GM12892 (cell line): ENCODE measurements at regions not wholly inside any gene's neighbourhood (a gene's known extent, or its start where the extent isn't known, plus 50 kb on each side); places are given as distances from the start of the nearest gene placed in this dataset.

ENCODE experiments used
- DNase-seq: peaks from one replicate; pipeline ENCODE4 v3.0.0; 2011; ENCODE audit not compliant: insufficient read length
- FAIRE-seq: peaks from 2 replicates; lab custom pipeline; 2011; peaks lifted over from hg19 to GRCh38; lab: Jason Lieb, UNC
- POLR2A ChIP-seq: IDR thresholded peaks from 2 replicates; pipeline ENCODE4 v1.6.1; 2011; ENCODE audit warnings: low read depth, low read length, control low read depth
- POLR2AphosphoS5 ChIP-seq: IDR thresholded peaks from 2 replicates; pipeline ENCODE4 v1.6.1; 2011; ENCODE audit warnings: low read depth, low read length, control low read depth
- TAF1 ChIP-seq: IDR thresholded peaks from 2 replicates; pipeline ENCODE4 v1.6.1; 2011; ENCODE audit warnings: low read depth, mild to moderate bottlenecking, control low read depth, low read length, borderline replicate concordance

DNA sequence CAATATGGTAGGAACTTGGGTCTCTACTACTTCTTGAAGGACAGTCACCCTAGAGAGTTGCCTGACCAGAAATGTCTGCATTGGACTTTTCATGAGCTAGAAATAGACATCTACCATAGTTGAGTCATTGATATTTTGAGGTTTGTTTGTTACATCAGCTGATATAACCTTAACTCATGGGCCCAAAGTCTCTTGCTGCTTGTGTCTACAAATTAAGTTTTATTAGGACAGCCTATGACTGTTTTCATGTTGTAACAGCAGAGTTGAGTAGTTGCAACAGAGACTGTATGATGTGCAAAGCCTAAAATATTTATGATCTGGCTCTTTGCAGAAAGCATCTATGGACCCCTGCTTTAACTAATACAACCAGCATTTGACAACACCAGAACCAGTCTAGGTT lies 155.3 kb downstream of the MIAT start:
- DNase-seq = no peak
- no peak for FAIRE-seq
- no peak for TF ChIP-seq POLR2A
- TF ChIP-seq POLR2AphosphoS5 = no peak
- no peak for TF ChIP-seq TAF1

DNA sequence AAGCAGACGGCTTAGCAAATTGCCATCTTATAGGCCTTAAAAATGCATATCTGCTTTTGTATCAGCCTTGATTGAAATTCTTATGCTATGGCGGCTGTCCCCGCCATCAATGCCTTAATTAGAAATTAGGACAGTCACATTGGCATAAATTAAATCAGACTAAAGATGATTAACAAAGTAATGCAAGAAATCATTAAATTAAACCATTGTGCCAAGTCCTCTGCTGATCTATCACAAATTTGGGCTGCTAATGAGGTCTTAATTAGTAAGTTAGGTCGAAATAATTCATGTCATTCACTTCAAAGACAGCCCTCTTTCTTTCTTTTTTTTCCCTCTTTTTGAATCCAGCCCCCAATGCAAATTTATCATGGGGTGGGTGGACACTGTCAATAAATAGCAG lies 159.3 kb downstream of the MIAT start:
- DNase-seq (no peak), FAIRE-seq (no peak)
- no peak for TF ChIP-seq TAF1
- no peak for TF ChIP-seq POLR2A
- TF ChIP-seq POLR2AphosphoS5 = no peak

DNA sequence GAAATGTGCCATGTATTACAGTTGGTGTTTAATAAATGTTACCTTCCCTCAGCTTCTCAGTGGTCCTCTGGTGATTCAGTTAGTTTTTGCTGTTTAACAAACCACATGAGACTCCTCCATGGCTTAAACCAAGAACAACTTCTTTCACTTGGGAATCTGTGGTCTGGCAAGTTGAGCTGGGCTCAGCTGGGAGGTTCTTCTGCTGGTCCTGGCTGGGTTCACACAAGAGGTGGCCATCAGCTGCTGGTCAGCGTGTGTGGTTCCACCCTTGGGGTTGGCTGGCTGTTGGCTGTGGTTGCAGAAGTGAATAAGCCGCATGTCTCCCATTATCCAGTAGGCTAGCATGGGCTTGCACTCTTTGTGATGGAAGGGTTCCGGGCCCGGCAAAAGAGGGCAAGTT lies 160.5 kb downstream of the MIAT start:
- FAIRE-seq = no peak
- TF ChIP-seq POLR2A (no peak), TAF1 (no peak), POLR2AphosphoS5 (no peak)
- no peak for DNase-seq

DNA sequence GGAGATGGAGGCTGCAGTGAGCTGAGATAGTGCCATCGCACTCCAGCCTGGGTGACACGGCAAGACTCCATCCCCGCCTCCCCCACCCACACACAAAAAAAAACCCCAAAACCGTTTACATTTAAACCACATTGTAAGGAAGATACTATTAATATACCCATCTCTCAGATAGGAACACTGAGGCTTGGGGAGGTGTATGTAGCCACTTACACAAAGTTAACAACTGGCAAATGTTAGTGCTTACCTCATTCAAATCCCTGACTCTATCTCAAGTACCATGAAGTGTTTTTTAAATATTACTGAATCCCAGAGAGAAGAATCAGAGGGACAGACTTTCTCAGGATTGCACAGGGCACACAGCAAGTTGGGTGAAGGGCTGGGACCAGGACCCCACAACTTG lies 164.5 kb downstream of the MIAT start:
- TF ChIP-seq TAF1 (no peak), POLR2AphosphoS5 (no peak), POLR2A (no peak)
- no peak for FAIRE-seq
- DNase-seq = no peak

DNA sequence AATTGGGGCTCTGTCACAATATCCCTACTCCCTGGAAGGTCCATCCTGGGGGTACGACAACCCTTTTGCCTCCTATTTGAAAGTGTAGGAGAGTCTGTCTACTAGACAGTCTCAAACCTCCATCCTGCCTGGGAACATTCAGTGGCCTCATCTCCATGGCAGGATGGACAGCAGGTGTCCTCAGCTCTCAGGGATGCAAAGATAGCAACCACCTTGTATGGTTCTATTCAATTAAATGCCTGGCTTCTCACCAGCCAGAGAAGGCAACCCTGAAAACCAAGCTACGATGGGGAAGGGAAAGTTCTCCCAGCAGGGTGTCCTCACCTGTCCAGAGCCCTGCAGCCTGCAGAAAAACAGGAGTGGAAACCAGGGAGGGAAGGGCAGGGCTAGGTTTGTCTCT lies 164.9 kb downstream of the MIAT start:
- no peak for FAIRE-seq

DNA sequence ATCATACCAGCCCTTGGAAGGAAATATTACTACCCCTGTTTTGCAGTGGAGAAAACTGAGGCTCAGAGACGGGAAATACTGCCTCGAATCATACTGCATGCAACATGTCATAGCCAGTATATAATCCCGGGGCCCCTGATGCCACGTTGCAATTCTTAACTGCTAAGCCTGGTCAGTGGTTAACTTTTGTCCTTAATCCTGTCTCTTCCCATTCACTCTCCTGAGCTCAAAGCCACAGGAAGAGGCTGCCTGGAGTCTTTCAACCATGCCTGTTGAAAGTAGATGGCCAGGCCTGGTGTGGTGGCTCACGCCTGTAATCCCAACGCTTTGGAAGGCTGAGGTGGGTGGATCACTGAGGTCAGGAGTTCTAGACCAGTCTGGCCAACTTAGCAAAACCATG lies 166.6 kb downstream of the MIAT start:
- no peak for TF ChIP-seq TAF1
- TF ChIP-seq POLR2AphosphoS5 = no peak
- TF ChIP-seq POLR2A = no peak
- FAIRE-seq (no peak), DNase-seq (no peak)

More for the DNA sequence above, 164.9 kb downstream of the MIAT start:
- TF ChIP-seq POLR2A = no peak
- TF ChIP-seq POLR2AphosphoS5 = no peak
- no peak for TF ChIP-seq TAF1
- DNase-seq = no peak

DNA sequence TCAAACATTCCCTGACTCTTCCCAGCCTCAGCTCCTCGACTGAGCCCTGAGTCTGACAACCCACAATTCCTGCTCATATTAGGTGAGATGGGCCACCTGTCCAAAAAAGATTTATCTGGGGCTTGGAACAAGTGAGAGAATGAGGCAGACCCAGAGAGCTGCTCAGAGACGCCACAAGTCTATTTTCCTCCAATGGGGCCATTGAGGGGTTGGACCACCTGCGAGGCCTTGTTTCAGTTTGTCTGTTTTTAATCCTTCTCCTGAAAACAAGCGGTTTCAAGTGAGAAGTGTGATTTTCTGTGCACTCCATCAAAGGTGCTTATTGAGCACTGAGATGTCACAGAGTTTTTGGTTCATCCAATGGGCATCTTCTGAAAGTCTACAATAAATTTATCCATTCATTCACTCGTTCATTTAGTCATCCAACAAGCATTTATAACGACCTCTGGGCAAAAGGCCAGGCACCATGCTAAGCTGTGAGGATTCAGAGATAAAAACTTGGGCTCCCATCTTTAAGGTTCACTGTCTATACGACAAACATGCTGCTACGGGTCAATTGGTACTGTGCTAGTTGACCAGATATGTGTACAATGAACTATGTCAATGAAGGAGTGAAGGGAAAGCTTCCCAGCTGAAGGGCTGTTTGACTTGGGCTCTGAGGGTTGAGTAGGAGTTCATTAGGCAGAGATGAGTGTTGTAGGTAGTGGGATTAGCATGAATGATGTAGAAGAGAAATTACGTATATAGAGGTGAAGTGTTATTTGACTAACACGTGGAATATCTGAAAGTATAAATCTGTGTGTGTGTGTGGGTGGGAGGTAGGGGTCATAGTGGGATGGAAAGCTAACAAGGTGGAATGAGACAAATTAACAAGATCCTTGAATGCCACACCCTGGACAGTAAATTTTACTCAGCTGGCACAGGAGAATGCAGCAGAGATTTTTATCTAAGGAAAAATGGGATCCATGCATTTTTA lies 168.9 kb downstream of the MIAT start:
- FAIRE-seq (no peak), DNase-seq (no peak)
- TF ChIP-seq POLR2A (no peak), POLR2AphosphoS5 (no peak), TAF1 (no peak)

DNA sequence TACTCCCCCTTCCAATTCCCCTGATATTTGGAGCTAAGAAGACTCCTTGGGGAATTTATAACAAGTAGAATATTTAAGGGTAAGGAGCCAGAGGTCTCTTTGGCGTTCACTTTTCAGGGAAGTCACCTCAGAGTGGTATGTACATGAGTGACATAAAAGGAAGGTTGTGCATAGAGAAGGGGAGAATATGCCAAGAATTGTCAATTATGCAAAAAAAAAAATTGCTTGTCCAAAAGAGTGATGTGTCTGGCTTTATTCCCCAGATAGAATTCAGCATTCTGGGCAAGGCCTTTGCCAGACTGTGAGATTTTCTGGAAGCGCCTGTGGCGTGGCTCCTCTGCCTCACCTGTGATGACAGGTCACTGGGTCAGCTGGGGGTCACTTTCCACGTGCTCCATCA lies 170.2 kb downstream of the MIAT start:
- DNase-seq = no peak
- TF ChIP-seq TAF1 (no peak), POLR2A (no peak), POLR2AphosphoS5 (no peak)
- no peak for FAIRE-seq

DNA sequence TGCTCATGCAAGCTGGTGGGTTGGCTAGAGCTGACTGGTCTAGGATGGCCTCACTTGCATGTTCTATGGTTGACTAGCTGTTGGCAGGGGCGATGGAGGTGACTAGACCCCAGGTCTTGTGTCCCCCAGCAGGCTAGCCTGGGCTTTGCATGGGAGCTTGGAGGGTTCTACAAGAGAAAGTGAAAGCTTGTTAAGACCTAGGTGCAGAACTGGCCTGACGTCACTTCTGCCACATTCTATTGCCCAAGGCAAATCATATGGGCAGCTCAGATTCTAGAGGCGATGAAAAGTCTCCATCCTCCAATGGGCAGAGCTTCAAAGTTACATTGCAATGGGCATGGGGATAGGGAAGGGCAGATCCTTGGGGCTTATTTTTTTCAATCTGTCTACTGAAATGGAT lies 170.9 kb downstream of the MIAT start:
- FAIRE-seq = no peak
- TF ChIP-seq POLR2A (no peak), TAF1 (no peak), POLR2AphosphoS5 (no peak)
- no peak for DNase-seq

DNA sequence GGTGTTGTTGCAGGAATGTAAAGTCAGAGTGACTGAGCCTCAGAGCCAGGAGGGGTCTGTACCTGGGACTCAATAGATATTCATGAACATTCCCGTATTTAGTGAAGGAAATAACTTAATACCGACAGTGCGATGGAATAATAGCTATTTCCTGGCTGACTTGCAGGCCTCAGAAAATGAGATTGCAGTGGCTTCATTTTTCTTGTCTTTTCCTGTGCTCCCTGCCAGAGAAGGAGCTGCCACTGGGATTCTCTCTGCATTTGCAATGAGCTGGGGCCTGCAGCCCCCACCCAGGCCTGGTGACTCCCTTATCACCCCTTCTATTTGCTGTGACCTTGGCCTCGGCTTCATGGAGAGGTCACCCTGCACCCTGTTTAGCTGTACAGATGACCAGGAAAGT lies 173.4 kb downstream of the MIAT start:
- DNase-seq (no peak), FAIRE-seq (no peak)
- TF ChIP-seq POLR2AphosphoS5 = no peak
- TF ChIP-seq POLR2A = no peak
- no peak for TF ChIP-seq TAF1

DNA sequence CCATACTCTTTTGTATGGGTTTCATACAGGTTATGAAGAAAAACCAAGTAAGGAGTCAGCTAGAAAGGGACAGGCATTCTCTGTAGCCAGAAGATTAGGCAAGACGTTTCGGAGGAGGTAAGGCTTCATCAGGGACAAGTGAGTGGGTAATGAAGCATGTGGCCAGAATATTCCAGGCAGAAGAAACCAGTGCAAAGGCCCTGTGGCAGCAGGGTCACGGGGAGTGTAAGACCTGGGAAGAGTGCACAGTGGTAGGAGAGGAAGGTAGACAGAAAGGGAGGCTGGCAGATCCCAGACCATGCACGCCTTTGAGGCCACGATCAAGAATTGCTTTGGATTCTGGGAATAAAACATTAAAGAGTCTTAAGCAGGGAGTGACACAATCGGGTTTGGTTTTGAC lies 177.6 kb downstream of the MIAT start:
- TF ChIP-seq POLR2A (no peak), POLR2AphosphoS5 (no peak), TAF1 (no peak)
- DNase-seq (no peak), FAIRE-seq (no peak)

DNA sequence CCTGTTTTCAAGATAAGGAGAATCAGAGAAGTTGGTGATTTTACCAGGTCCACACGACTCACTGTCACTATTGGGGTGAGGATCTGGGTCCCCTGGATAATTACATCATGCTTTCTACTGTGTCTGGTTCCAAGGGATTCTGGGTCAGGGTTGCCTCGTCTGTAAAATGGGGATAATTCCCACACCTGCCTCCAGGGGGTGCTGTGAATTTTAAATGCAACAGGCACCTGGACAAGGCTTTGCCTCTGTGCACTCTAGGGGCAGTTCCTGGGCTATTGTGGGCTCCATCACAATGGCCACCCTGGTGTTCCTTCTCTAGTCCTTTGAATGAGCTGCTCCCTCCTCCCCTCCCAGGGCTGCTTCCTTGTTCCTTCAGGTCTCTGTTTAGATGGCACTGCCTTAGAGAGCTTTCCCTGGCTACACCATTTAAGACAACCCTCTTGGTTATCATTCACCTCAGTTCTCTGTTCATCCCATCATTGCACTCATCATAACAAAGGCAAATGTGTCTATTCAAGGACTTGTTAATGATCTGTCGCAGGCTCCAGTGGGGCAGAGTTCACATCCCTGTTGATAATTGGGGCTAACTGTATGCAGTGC lies 178.6 kb downstream of the MIAT start:
- FAIRE-seq (no peak), DNase-seq (peak; percentile 25)
- no peak for TF ChIP-seq TAF1
- no peak for TF ChIP-seq POLR2A
- no peak for TF ChIP-seq POLR2AphosphoS5
